ENCODE measurements at regions not wholly inside any gene's neighbourhood (a gene's known extent, or its start where the extent isn't known, plus 50 kb on each side); places are given as distances from the start of the nearest gene placed in this dataset.

- H3K4me3 Mint-ChIP-seq = no peak overlapping the region
Observed at GRCh38 chr4:33886356-33886755, 2358.0 kb downstream of the ARAP2 start.

More at GRCh38 chr4:33886356-33886755, 2358.0 kb downstream of the ARAP2 start:
- Histone ChIP-seq H2BK5ac (ENCODE audit: insufficient read length, low read length) (no peak overlapping the region), H2BK20ac (ENCODE audit: low read depth, low read length, poor library complexity, severe bottlenecking) (no peak overlapping the region), H3K14ac (ENCODE audit: insufficient read depth, low read length) (no peak overlapping the region), H3K18ac (ENCODE audit: insufficient read length, low read depth, low read length) (no peak overlapping the region), H2BK120ac (ENCODE audit: low read depth, low read length, poor library complexity, severe bottlenecking) (no peak overlapping the region), H2AK5ac (ENCODE audit: insufficient read length, low read length) (no peak overlapping the region), H4K8ac (replicated peaks; ENCODE audit: insufficient read length, low read depth, low read length) (no peak overlapping the region), H4K20me1 (ENCODE audit: control insufficient read depth, insufficient read depth, insufficient read length) (no peaks in the 10 kb centered on the region), H2BK12ac (ENCODE audit: insufficient read length, low read depth, low read length) (no peak overlapping the region), H3T11ph (ENCODE audit: low read length) (no peak overlapping the region), H3K56ac (ENCODE audit: insufficient read length, low read depth, low read length) (no peak overlapping the region), H3K27me3 (ENCODE audit: insufficient read depth, low read length) (no peaks in the 10 kb centered on the region), H3K79me2 (ENCODE audit: insufficient read depth, low read length) (no peaks in the 10 kb centered on the region), H3K23me2 (ENCODE audit: insufficient read length, low read depth, low read length, poor library complexity, severe bottlenecking) (no peaks in the 10 kb centered on the region), H3K4me1 (ENCODE audit: insufficient read depth, low read length) (peaks cover 2% of the 10 kb centered on the region; the same call in 1 of the 2 replicates), H4K5ac (ENCODE audit: insufficient read length, low read depth, low read length) (no peak overlapping the region), H2BK15ac (ENCODE audit: low read depth, low read length) (no peak overlapping the region), H3K4me2 (ENCODE audit: insufficient read depth, insufficient read length, low read length) (no peak overlapping the region), H3K27ac (ENCODE audit: insufficient read length, low read depth, low read length) (no peak overlapping the region), H3K4ac (ENCODE audit: low read depth, low read length) (no peak overlapping the region), H3K9ac (ENCODE audit: extremely low read depth, insufficient read length, low read length) (no peak overlapping the region), H3K9me3 (ENCODE audit: control insufficient read depth, low read depth, low read length) (no peaks in the 10 kb centered on the region), H4K91ac (ENCODE audit: insufficient read length, low read depth, low read length) (no peak overlapping the region), H3K23ac (ENCODE audit: insufficient read length, low read depth, low read length) (no peak overlapping the region), H2AFZ (ENCODE audit: low read length) (no peak overlapping the region), H3K79me1 (ENCODE audit: insufficient read depth, low read depth, low read length, poor library complexity, severe bottlenecking) (no peaks in the 10 kb centered on the region)
- no peak overlapping the region; a peak in 1 of 7 replicates for H3K27ac Mint-ChIP-seq
- no peak for TF ChIP-seq CTCF (conservative IDR thresholded peaks at IDR 0.05)
- H3K9me3 Mint-ChIP-seq = peaks cover 0 to 2% of the 10 kb centered on the region in 2 experiments; a peak in 1 of 5 replicates
- H3K36me3 Mint-ChIP-seq (ENCODE audit: insufficient read depth in 1 of 3, low read depth in 3 of 3) = no peaks in the 10 kb centered on the region
- WGBS (ENCODE audit: extremely low coverage, insufficient read length, low lambda C conversion rate) = no CpG with 5 or more reads among the region's 8 CpGs
- no peaks in the 10 kb centered on the region for H3K27me3 Mint-ChIP-seq (ENCODE audit: low read depth)
- DNase-seq = no peak
- H3K4me1 Mint-ChIP-seq = peaks cover 0 to 5% of the 10 kb centered on the region in 2 experiments; a peak in 2 of 4 replicates

All from H9 (cell line).